ENCODE measurements at regions not wholly inside any gene's neighbourhood (a gene's known extent, or its start where the extent isn't known, plus 50 kb on each side); places are given as distances from the start of the nearest gene placed in this dataset.

GRCh38 chr13:76213423-76213904 is 577.3 kb downstream of the LMO7 start:
- FAIRE-seq: no peak
- ChIA-PET CTCF (no interaction called here), POLR2A (interaction anchor here (0.7 kb wide), 2 partner anchors 340 to 562 kb away, joined by 7 read pairs; no protein-coding TSS in a partner anchor)
- Histone ChIP-seq H2AFZ (ENCODE audit: low read depth, low read length) (no peak overlapping the region), H3K9ac (replicated peaks; ENCODE audit: extremely low read depth, insufficient read depth, low read length) (no peak overlapping the region), H3K27me3 (ENCODE audit: control insufficient read depth in 2 of 2, insufficient read depth in 2 of 2, low read length in 2 of 2) (no peaks in the 10 kb centered on the region), H3K27ac (ENCODE audit: insufficient read depth, low read depth, low read length) (no peak overlapping the region), H3K36me3 (ENCODE audit: control insufficient read depth in 2 of 2, extremely low read depth in 1 of 2, insufficient read depth in 2 of 2, low read length in 2 of 2) (no peaks in the 10 kb centered on the region), H4K20me1 (replicated peaks; ENCODE audit: control insufficient read depth, extremely low read depth, insufficient read depth, low read length) (no peaks in the 10 kb centered on the region), H3K4me1 (ENCODE audit: control insufficient read depth, extremely low read depth, insufficient read depth, low read length) (no peaks in the 10 kb centered on the region), H3K4me3 (replicated peaks in 1 of 3; ENCODE audit: insufficient read depth in 1 of 3, low read depth in 1 of 3, low read length in 3 of 3) (no peak overlapping the region), H3K4me2 (ENCODE audit: insufficient read depth, low read length) (no peak overlapping the region), H3K79me2 (ENCODE audit: control insufficient read depth, insufficient read depth, low read length) (no peaks in the 10 kb centered on the region), H3K9me1 (replicated peaks; ENCODE audit: control insufficient read depth, extremely low read depth, insufficient read depth, low read length) (no peaks in the 10 kb centered on the region), H3K9me3 (replicated peaks; ENCODE audit: control insufficient read depth, insufficient read depth, low read length) (no peaks in the 10 kb centered on the region)
- DNase-seq (ENCODE audit: low read depth, low spot score): no peak
- intact Hi-C loops (cut with micrococcal nuclease): no loop called here
- no TSS peak for BruUV-seq (replicated peaks)
- TF ChIP-seq CTCF (IDR thresholded peaks at IDR 0.05; ENCODE audit: extremely low read depth in 1 of 2, insufficient read depth in 1 of 2, low read depth in 1 of 2, low read length in 2 of 2) (no peak), JUN (IDR thresholded peaks at IDR 0.05; ENCODE audit: borderline replicate concordance, insufficient read depth, insufficient read length, low read depth) (no peak), FOS (IDR thresholded peaks at IDR 0.05; ENCODE audit: borderline replicate concordance, insufficient read depth, low read length) (no peak), GATA2 (IDR thresholded peaks at IDR 0.05; ENCODE audit: insufficient read depth, insufficient read length, low read depth, low read length) (no peak), POLR2AphosphoS5 (IDR thresholded peaks at IDR 0.05; ENCODE audit: insufficient read depth, low read depth, low read length) (no peak), MYC (IDR thresholded peaks at IDR 0.05; ENCODE audit: low read depth, low read length) (no peak), POLR2A (IDR thresholded peaks at IDR 0.05; ENCODE audit: low read depth, low read length) (no peak), EZH2 (IDR thresholded peaks at IDR 0.05; ENCODE audit: borderline replicate concordance, low read depth, low read length, severe bottlenecking) (no peak)
- TF ChIP-seq, protein P1, sequence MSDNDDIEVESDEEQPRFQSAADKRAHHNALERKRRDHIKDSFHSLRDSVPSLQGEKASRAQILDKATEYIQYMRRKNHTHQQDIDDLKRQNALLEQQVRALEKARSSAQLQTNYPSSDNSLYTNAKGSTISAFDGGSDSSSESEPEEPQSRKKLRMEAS (IDR thresholded peaks at IDR 0.05; ENCODE audit: insufficient read depth, insufficient read length): no peak
- dilution Hi-C loops (cut with MboI; ENCODE audit: extremely low pct_ligation_motif_present, low sequenced_read_pairs): no loop called here

All from endothelial cell of umbilical vein (primary cell).